ENCODE measurements at regions not wholly inside any gene's neighbourhood (a gene's known extent, or its start where the extent isn't known, plus 50 kb on each side); places are given as distances from the start of the nearest gene placed in this dataset.

- Histone ChIP-seq H3K27ac (ENCODE audit: low read depth in 1 of 2, low read length in 2 of 2) (no peak overlapping the region), H3K36me3 (ENCODE audit: control insufficient read depth in 4 of 4, insufficient read depth in 3 of 4, low read depth in 1 of 4, low read length in 3 of 4) (no peaks in the 10 kb centered on the region), H3K9me3 (ENCODE audit: control insufficient read depth in 4 of 4, low read length in 3 of 4) (no peaks in the 10 kb centered on the region), H3K9ac (ENCODE audit: low read depth in 1 of 2, low read length in 2 of 2) (no peak overlapping the region), H3K27me3 (ENCODE audit: control insufficient read depth in 4 of 4, insufficient read depth in 4 of 4, low read length in 3 of 4) (peaks cover 0 to 9% (median 2%) of the 10 kb centered on the region in 4 donors), H3K4me1 (ENCODE audit: control insufficient read depth in 4 of 4, insufficient read depth in 4 of 4, low read length in 3 of 4) (peaks cover 0 to 5% (median 4%) of the 10 kb centered on the region in 4 donors), H3K4me3 (ENCODE audit: low read depth in 1 of 3, low read length in 3 of 3) (no peak overlapping the region)
- 8% methylated on average over 54 of the region's 54 CpGs for WGBS
- TF ChIP-seq TAF1 (conservative IDR thresholded peaks at IDR 0.05) (no peak), JUND (IDR thresholded peaks at IDR 0.05) (no peak), NR2F2 (IDR thresholded peaks at IDR 0.05) (no peak), RXRA (IDR thresholded peaks at IDR 0.05) (no peak), FOXA2 (IDR thresholded peaks at IDR 0.05) (no peak), YY1 (IDR thresholded peaks at IDR 0.05) (no peak), GABPA (IDR thresholded peaks at IDR 0.05 in 1 of 2, conservative IDR thresholded peaks at IDR 0.05 in 1 of 2) (no peak), HNF4G (IDR thresholded peaks at IDR 0.05) (no peak), FOXA1 (IDR thresholded peaks at IDR 0.05) (no peak), ZBTB33 (IDR thresholded peaks at IDR 0.05) (no peak), HNF4A (conservative IDR thresholded peaks at IDR 0.05) (no peak), RAD21 (IDR thresholded peaks at IDR 0.05) (no peak), MAX (IDR thresholded peaks at IDR 0.05) (no peak), REST (IDR thresholded peaks at IDR 0.05) (no peak), EGR1 (IDR thresholded peaks at IDR 0.05; ENCODE audit: low read depth in 2 of 2) (no peak), ATF3 (IDR thresholded peaks at IDR 0.05) (no peak), SP1 (IDR thresholded peaks at IDR 0.05) (no peak)
- no peak for DNase-seq (ENCODE audit: low spot score)
These were observed 55.0 kb upstream of the LBX1 start for GRCh38 chr10:101284101-101284743.

- Histone ChIP-seq H3K27ac (ENCODE audit: low read depth in 1 of 2, low read length in 2 of 2) (no peak overlapping the region), H3K4me1 (ENCODE audit: control insufficient read depth in 4 of 4, insufficient read depth in 4 of 4, low read length in 3 of 4) (peaks cover 0 to 5% (median 4%) of the 10 kb centered on the region in 4 donors), H3K27me3 (ENCODE audit: control insufficient read depth in 4 of 4, insufficient read depth in 4 of 4, low read length in 3 of 4) (peaks cover 0 to 9% (median 2%) of the 10 kb centered on the region in 4 donors), H3K9ac (ENCODE audit: low read depth in 1 of 2, low read length in 2 of 2) (no peak overlapping the region), H3K36me3 (ENCODE audit: control insufficient read depth in 4 of 4, insufficient read depth in 3 of 4, low read depth in 1 of 4, low read length in 3 of 4) (no peaks in the 10 kb centered on the region), H3K9me3 (ENCODE audit: control insufficient read depth in 4 of 4, low read length in 3 of 4) (no peaks in the 10 kb centered on the region), H3K4me3 (ENCODE audit: low read depth in 1 of 3, low read length in 3 of 3) (no peak overlapping the region)
- WGBS, result 41% methylated on average over 7 of the region's 7 CpGs
- TF ChIP-seq SP1 (IDR thresholded peaks at IDR 0.05) (no peak), REST (IDR thresholded peaks at IDR 0.05) (no peak), RAD21 (IDR thresholded peaks at IDR 0.05) (no peak), EGR1 (IDR thresholded peaks at IDR 0.05; ENCODE audit: low read depth in 2 of 2) (no peak)
- DNase-seq (ENCODE audit: low spot score), result no peak
These were observed 55.6 kb upstream of the LBX1 start for GRCh38 chr10:101284744-101285463.

Measured in liver (tissue), 7 donors.